Liver (tissue), 8 donors: ENCODE measurements at regions not wholly inside any gene's neighbourhood (a gene's known extent, or its start where the extent isn't known, plus 50 kb on each side); places are given as distances from the start of the nearest gene placed in this dataset.

ENCODE experiments used
- DNase-seq: peaks from one replicate; pipeline ENCODE4 v3.0.0-alpha.2; 2017; ENCODE audit warnings: low spot score
- H3K27ac ChIP-seq, 2 donors: one replicate each; pipeline ENCODE4 v1.7.0; 2013; ENCODE audit warnings: inconsistent platforms in 2 of 2, low read length in 2 of 2, control low read depth in 1 of 2, low read depth in 1 of 2, mild to moderate bottlenecking in 1 of 2
- H3K27me3 ChIP-seq, 4 donors: one replicate each; pipeline versions ENCODE4 v1.6.1 to v1.7.0; 2013; ENCODE audit warnings: low read length in 3 of 4, inconsistent platforms in 1 of 4, mild to moderate bottlenecking in 1 of 4, moderate library complexity in 1 of 4; ENCODE audit not compliant: control insufficient read depth in 4 of 4, insufficient read depth in 4 of 4
- H3K36me3 ChIP-seq, 4 donors: one replicate each; pipeline versions ENCODE4 v1.6.1 to v1.7.0; 2013; ENCODE audit warnings: low read length in 3 of 4, mild to moderate bottlenecking in 3 of 4, low read depth in 1 of 4, moderate library complexity in 1 of 4; ENCODE audit not compliant: control insufficient read depth in 4 of 4, insufficient read depth in 3 of 4
- H3K4me1 ChIP-seq, 4 donors: one replicate each; pipeline versions ENCODE4 v1.6.1 to v1.7.0; 2013; ENCODE audit warnings: low read length in 3 of 4, mild to moderate bottlenecking in 3 of 4, moderate library complexity in 1 of 4; ENCODE audit not compliant: control insufficient read depth in 4 of 4, insufficient read depth in 4 of 4
- H3K4me3 ChIP-seq, 3 donors: one replicate each; pipeline versions ENCODE4 v1.6.1 to v1.7.0; 2013; ENCODE audit warnings: low read length in 3 of 3, control low read depth in 1 of 3, low read depth in 1 of 3, mild to moderate bottlenecking in 1 of 3
- H3K9ac ChIP-seq, 2 donors: one replicate each; pipeline ENCODE4 v1.7.0; 2013; ENCODE audit warnings: low read length in 2 of 2, mild to moderate bottlenecking in 2 of 2, moderate library complexity in 2 of 2, control low read depth in 1 of 2, low read depth in 1 of 2
- H3K9me3 ChIP-seq, 4 donors: one replicate each; pipeline versions ENCODE4 v1.6.1 to v1.7.0; 2013; ENCODE audit warnings: low read length in 3 of 4; ENCODE audit not compliant: control insufficient read depth in 4 of 4
- EGR1 ChIP-seq, 2 donors: IDR thresholded peaks; 2 replicates each; pipeline ENCODE4 v1.6.1; 2016 to 2018; ENCODE audit warnings: antibody characterized with exemption in 2 of 2, low read depth in 2 of 2
- FOXA1 ChIP-seq: IDR thresholded peaks from 2 replicates; pipeline ENCODE4 v1.6.1; 2016; ENCODE audit warnings: antibody characterized with exemption
- GABPA ChIP-seq, 2 donors: IDR thresholded peaks in 1 of 2; conservative IDR thresholded peaks in 1 of 2; 2 replicates each; pipeline ENCODE4 v1.6.1; 2016; ENCODE audit warnings: antibody characterized with exemption in 2 of 2, mild to moderate bottlenecking in 1 of 2, moderate library complexity in 1 of 2
- HNF4A ChIP-seq, 2 donors: conservative IDR thresholded peaks; 2 replicates each; pipeline ENCODE4 v1.6.1; 2016; ENCODE audit warnings: antibody characterized with exemption in 2 of 2, mild to moderate bottlenecking in 2 of 2
- HNF4G ChIP-seq: IDR thresholded peaks from 2 replicates; pipeline ENCODE4 v1.6.1; 2016; ENCODE audit warnings: antibody characterized with exemption
- RAD21 ChIP-seq, 2 donors: IDR thresholded peaks; 2 replicates each; pipeline ENCODE4 v1.6.1; 2016; ENCODE audit warnings: antibody characterized with exemption in 2 of 2, mild to moderate bottlenecking in 2 of 2
- RXRA ChIP-seq, 2 donors: IDR thresholded peaks; 2 replicates each; pipeline ENCODE4 v1.6.1; 2017 to 2018; ENCODE audit warnings: antibody characterized with exemption in 2 of 2, mild to moderate bottlenecking in 1 of 2
- SP1 ChIP-seq: IDR thresholded peaks from 2 replicates; pipeline ENCODE4 v1.6.1; 2018; ENCODE audit warnings: antibody characterized with exemption, mild to moderate bottlenecking
- TAF1 ChIP-seq: conservative IDR thresholded peaks from 2 replicates; pipeline ENCODE4 v1.6.1; 2016; ENCODE audit warnings: antibody characterized with exemption, mild to moderate bottlenecking
- YY1 ChIP-seq: IDR thresholded peaks from 2 replicates; pipeline ENCODE4 v1.6.1; 2016; ENCODE audit warnings: antibody characterized with exemption, mild to moderate bottlenecking
- WGBS: extraction: QIAGEN DNeasy Blood & Tissue Kit; methylation state at CpG from one replicate; pipeline ENCODE4 v1.1.7; 2013; 5-methylcytosine and 5-hydroxymethylcytosine counted together
- TF ChIP-seq, protein P1 (sequence below): fragments of 150-350 bp; IDR thresholded peaks from 2 replicates; pipeline ENCODE4 v1.5.1; 2017; ENCODE audit warnings: improper control_type of control experiment, low read depth, low read length; ENCODE audit not compliant: missing input control
- TF ChIP-seq, protein P2 (sequence below): IDR thresholded peaks from 2 replicates; pipeline ENCODE4 v1.6.1; 2016; ENCODE audit warnings: antibody characterized with exemption, mild to moderate bottlenecking
- TF ChIP-seq, protein P3 (sequence below): IDR thresholded peaks from 2 replicates; pipeline ENCODE4 v1.6.1; 2016; ENCODE audit warnings: antibody characterized with exemption
- TF ChIP-seq, protein P4 (sequence below): IDR thresholded peaks from 2 replicates; pipeline ENCODE4 v1.6.1; 2016; ENCODE audit warnings: antibody characterized with exemption
- donor health status: healthy.
- donor health status: healthy.
- donor health status: healthy.
- donor health status: healthy.
- donor health status: healthy.

DNA sequence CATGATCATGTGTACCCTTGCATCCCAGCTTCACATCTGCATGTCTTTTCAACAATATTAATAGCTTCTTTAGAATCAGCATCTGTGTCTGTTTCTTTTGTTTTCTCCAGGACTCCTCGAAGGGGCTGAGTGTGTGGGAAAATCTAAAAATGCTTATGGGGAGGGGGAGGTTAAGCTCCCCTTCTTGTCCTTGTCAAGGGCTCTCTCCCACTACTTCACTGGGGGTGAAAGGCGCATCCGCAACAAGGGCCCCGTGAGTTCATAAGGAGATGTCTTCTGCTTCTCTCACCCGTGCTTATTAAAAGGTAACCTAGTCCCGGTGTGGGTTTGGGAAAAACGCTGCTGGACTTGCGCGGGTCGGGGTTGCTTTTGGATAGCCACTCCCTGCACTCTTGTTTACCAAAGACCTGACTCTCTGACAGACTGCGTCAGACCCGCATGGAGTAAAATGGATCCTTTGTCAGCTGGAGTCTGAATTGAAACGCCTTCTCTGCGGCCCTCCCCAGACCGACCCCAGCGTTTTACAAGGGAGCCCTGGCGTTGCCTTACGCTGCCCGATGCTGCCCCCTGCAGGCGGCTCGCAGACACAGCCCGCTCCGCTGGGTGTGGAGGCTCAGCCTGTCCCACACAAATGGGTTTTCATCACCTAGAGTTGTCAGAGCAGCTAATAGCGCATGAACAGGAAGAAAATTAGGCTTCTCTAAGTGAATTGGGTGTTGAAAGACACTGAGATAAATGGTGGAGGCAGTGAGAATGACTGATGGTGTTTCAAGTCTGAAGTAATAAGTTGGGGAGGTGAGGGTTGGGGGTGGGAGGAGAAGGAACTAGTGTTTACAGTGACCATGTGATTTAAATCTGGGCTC, 53.8 kb downstream of the IER5 start:
- peaks cover 0 to 8% (median 2%) of the 10 kb centered on the region in 4 donors for H3K4me1 ChIP-seq
- no peak overlapping the region for H3K9ac ChIP-seq
- H3K27ac ChIP-seq: no peak overlapping the region
- TF ChIP-seq, protein P1, sequence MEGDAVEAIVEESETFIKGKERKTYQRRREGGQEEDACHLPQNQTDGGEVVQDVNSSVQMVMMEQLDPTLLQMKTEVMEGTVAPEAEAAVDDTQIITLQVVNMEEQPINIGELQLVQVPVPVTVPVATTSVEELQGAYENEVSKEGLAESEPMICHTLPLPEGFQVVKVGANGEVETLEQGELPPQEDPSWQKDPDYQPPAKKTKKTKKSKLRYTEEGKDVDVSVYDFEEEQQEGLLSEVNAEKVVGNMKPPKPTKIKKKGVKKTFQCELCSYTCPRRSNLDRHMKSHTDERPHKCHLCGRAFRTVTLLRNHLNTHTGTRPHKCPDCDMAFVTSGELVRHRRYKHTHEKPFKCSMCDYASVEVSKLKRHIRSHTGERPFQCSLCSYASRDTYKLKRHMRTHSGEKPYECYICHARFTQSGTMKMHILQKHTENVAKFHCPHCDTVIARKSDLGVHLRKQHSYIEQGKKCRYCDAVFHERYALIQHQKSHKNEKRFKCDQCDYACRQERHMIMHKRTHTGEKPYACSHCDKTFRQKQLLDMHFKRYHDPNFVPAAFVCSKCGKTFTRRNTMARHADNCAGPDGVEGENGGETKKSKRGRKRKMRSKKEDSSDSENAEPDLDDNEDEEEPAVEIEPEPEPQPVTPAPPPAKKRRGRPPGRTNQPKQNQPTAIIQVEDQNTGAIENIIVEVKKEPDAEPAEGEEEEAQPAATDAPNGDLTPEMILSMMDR: peak; percentile 98
- TF ChIP-seq TAF1 (no peak), RXRA (IDR thresholded peaks at IDR 0.05) (peak in 1 of 2 donors; percentile 20), RAD21 (IDR thresholded peaks at IDR 0.05) (peak; percentile 99 to 100), SP1 (no peak), HNF4A (conservative IDR thresholded peaks at IDR 0.05) (peak in 1 of 2 donors; percentile 13), FOXA1 (no peak), GABPA (IDR thresholded peaks at IDR 0.05 in 1 of 2, conservative IDR thresholded peaks at IDR 0.05 in 1 of 2) (no peak)
- H3K9me3 ChIP-seq: no peaks in the 10 kb centered on the region
- 13% methylated on average over 24 of the region's 24 CpGs for WGBS
- DNase-seq: peak; percentile 90
- no peaks in the 10 kb centered on the region for H3K27me3 ChIP-seq
- no peaks in the 10 kb centered on the region for H3K36me3 ChIP-seq
- peak overlapping the region in 1 of 3 donors; percentile 31 for H3K4me3 ChIP-seq

DNA sequence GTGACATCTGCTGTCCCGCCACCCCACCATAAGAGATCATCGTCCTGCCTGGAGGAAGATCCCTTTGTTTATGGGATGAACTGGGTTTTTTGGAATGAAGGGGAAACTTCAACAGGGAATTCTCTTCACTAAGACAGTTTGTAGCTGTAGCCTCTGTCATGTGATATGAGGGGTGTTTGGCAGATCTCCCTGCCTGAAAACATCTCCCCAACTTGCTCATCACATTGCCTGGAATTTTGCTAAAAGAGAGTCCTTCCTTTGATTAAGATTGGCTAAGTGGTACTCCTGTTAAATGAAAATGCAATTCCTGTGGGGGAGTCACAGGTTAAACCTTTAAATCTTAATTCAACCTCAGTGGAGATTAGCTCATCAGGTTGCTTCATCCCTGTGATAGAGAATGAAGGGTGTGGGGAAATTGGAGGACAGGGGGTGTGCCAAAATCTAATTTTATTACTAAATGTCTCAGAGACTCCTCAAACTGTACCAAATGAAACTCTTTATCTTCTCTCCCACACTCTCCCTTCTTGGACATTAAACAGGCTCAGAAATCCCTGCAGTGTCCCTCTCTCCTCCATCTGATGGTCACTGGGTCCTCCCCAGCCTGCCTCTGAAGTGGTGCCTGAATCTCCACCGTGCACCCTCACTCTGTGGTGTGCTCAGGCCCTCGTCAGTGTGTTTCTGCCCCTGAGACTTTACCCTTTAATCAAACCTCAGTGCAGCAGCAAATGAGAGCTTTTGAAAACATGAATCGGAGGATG, 54.8 kb downstream of the IER5 start:
- DNase-seq: no peak
- Histone ChIP-seq H3K9me3 (no peaks in the 10 kb centered on the region), H3K27me3 (no peaks in the 10 kb centered on the region), H3K36me3 (no peaks in the 10 kb centered on the region), H3K4me1 (peaks cover 0 to 8% (median 2%) of the 10 kb centered on the region in 4 donors), H3K27ac (no peak overlapping the region), H3K4me3 (no peak overlapping the region), H3K9ac (no peak overlapping the region)
- TF ChIP-seq YY1 (no peak), RAD21 (IDR thresholded peaks at IDR 0.05) (no peak), GABPA (IDR thresholded peaks at IDR 0.05 in 1 of 2, conservative IDR thresholded peaks at IDR 0.05 in 1 of 2) (no peak), TAF1 (no peak), HNF4G (no peak), FOXA1 (no peak), SP1 (no peak), HNF4A (conservative IDR thresholded peaks at IDR 0.05) (no peak), EGR1 (IDR thresholded peaks at IDR 0.05; ENCODE audit: low read depth in 2 of 2) (no peak)
- TF ChIP-seq, protein P1: no peak
- TF ChIP-seq, protein P2, sequence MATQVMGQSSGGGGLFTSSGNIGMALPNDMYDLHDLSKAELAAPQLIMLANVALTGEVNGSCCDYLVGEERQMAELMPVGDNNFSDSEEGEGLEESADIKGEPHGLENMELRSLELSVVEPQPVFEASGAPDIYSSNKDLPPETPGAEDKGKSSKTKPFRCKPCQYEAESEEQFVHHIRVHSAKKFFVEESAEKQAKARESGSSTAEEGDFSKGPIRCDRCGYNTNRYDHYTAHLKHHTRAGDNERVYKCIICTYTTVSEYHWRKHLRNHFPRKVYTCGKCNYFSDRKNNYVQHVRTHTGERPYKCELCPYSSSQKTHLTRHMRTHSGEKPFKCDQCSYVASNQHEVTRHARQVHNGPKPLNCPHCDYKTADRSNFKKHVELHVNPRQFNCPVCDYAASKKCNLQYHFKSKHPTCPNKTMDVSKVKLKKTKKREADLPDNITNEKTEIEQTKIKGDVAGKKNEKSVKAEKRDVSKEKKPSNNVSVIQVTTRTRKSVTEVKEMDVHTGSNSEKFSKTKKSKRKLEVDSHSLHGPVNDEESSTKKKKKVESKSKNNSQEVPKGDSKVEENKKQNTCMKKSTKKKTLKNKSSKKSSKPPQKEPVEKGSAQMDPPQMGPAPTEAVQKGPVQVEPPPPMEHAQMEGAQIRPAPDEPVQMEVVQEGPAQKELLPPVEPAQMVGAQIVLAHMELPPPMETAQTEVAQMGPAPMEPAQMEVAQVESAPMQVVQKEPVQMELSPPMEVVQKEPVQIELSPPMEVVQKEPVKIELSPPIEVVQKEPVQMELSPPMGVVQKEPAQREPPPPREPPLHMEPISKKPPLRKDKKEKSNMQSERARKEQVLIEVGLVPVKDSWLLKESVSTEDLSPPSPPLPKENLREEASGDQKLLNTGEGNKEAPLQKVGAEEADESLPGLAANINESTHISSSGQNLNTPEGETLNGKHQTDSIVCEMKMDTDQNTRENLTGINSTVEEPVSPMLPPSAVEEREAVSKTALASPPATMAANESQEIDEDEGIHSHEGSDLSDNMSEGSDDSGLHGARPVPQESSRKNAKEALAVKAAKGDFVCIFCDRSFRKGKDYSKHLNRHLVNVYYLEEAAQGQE: no peak
- TF ChIP-seq, protein P3, sequence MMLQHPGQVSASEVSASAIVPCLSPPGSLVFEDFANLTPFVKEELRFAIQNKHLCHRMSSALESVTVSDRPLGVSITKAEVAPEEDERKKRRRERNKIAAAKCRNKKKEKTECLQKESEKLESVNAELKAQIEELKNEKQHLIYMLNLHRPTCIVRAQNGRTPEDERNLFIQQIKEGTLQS: no peak
- TF ChIP-seq, protein P4, sequence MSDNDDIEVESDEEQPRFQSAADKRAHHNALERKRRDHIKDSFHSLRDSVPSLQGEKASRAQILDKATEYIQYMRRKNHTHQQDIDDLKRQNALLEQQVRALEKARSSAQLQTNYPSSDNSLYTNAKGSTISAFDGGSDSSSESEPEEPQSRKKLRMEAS: no peak
- WGBS: 56% methylated on average over 5 of the region's 5 CpGs
